BE2C (cell line): ENCODE measurements at regions not wholly inside any gene's neighbourhood (a gene's known extent, or its start where the extent isn't known, plus 50 kb on each side); places are given as distances from the start of the nearest gene placed in this dataset.

Source experiments
- DNase-seq: peaks from one replicate; pipeline ENCODE4 v3.0.0-alpha.2; 2020
- H3K27me3 ChIP-seq: fragments of 250-450 bp; sonication (Bioruptor Pico); 2 replicates; pipeline ENCODE4 v1.5.1; 2020; ENCODE audit warnings: mild to moderate bottlenecking
- H3K36me3 ChIP-seq: fragments of 250-450 bp; sonication (Bioruptor Pico); 2 replicates; pipeline ENCODE4 v1.5.1; 2020; ENCODE audit warnings: mild to moderate bottlenecking
- H3K4me1 ChIP-seq: fragments of 250-450 bp; sonication (Bioruptor Pico); 2 replicates; pipeline ENCODE4 v1.5.1; 2020
- H3K4me3 ChIP-seq: 2 replicates; pipeline ENCODE4 v1.5.1; 2011; ENCODE audit warnings: low read depth, low read length
- H3K9me3 ChIP-seq: fragments of 250-450 bp; sonication (Bioruptor Pico); 2 replicates; pipeline ENCODE4 v1.5.1; 2020
- TF ChIP-seq, protein P1 (sequence below): IDR thresholded peaks from 2 replicates; pipeline ENCODE4 v1.5.1; 2012; ENCODE audit warnings: mild to moderate bottlenecking, low read depth, low read length

- H3K4me1 ChIP-seq, result no peaks in the 10 kb centered on the region
- H3K27me3 ChIP-seq, result no peaks in the 10 kb centered on the region
- H3K9me3 ChIP-seq, result no peaks in the 10 kb centered on the region
- TF ChIP-seq, protein P1, sequence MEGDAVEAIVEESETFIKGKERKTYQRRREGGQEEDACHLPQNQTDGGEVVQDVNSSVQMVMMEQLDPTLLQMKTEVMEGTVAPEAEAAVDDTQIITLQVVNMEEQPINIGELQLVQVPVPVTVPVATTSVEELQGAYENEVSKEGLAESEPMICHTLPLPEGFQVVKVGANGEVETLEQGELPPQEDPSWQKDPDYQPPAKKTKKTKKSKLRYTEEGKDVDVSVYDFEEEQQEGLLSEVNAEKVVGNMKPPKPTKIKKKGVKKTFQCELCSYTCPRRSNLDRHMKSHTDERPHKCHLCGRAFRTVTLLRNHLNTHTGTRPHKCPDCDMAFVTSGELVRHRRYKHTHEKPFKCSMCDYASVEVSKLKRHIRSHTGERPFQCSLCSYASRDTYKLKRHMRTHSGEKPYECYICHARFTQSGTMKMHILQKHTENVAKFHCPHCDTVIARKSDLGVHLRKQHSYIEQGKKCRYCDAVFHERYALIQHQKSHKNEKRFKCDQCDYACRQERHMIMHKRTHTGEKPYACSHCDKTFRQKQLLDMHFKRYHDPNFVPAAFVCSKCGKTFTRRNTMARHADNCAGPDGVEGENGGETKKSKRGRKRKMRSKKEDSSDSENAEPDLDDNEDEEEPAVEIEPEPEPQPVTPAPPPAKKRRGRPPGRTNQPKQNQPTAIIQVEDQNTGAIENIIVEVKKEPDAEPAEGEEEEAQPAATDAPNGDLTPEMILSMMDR, result no peak
- no peaks in the 10 kb centered on the region for H3K36me3 ChIP-seq
- H3K4me3 ChIP-seq, result no peak overlapping the region
- no peak for DNase-seq
Measured at GRCh38 chr16:6861135-6861814, 471.4 kb upstream of the RBFOX1 start.

GRCh38 chr16:6857575-6857974, 475.1 kb upstream of the RBFOX1 start:
- no peak for DNase-seq
- no peaks in the 10 kb centered on the region for H3K27me3 ChIP-seq
- H3K9me3 ChIP-seq, result no peaks in the 10 kb centered on the region
- H3K4me1 ChIP-seq, result no peaks in the 10 kb centered on the region
- H3K36me3 ChIP-seq, result no peaks in the 10 kb centered on the region
- H3K4me3 ChIP-seq, result no peak overlapping the region
- TF ChIP-seq, protein P1, result no peak

DNA sequence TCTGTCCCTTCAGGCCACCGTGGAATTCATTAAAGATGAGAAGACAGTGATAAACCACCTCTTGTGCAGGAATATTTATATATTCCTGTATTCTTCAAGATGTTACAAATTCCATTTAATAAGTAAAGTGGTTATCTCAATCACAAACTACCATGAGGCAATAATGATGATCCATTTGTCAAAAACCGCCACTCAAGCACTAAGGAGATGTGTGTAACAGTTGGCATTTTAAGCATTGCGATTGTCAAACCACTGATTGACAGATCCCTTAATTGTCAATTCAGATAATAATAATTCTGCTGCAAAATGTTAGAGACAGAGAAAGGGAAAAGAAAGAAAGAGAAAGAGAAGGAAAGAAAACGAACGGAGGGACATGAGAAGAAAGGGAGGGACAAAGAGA, 476.1 kb upstream of the RBFOX1 start:
- H3K36me3 ChIP-seq, result no peaks in the 10 kb centered on the region
- H3K9me3 ChIP-seq, result no peaks in the 10 kb centered on the region
- TF ChIP-seq, protein P1, result no peak
- H3K4me1 ChIP-seq, result no peaks in the 10 kb centered on the region
- no peak overlapping the region for H3K4me3 ChIP-seq
- DNase-seq, result no peak
- H3K27me3 ChIP-seq, result no peaks in the 10 kb centered on the region

DNA sequence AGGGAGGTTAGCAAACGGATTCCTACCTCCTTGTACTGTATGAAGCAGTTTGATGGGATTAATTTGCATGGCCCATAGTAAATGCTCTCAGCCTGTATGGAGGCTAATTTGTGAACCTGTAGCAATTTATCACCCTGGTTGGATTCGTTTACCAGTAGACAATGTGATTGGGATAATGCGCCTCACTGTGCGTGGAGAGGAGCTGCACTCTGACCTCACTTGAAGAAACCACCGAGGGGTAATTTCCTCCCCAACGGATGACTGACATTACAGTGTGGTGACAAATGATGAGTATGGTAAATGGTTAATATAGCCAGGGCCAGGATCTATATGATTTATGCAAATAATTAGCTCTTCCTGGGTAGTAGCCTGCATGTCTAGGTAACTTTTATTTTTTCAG, 479.1 kb upstream of the RBFOX1 start:
- no peaks in the 10 kb centered on the region for H3K27me3 ChIP-seq

DNA sequence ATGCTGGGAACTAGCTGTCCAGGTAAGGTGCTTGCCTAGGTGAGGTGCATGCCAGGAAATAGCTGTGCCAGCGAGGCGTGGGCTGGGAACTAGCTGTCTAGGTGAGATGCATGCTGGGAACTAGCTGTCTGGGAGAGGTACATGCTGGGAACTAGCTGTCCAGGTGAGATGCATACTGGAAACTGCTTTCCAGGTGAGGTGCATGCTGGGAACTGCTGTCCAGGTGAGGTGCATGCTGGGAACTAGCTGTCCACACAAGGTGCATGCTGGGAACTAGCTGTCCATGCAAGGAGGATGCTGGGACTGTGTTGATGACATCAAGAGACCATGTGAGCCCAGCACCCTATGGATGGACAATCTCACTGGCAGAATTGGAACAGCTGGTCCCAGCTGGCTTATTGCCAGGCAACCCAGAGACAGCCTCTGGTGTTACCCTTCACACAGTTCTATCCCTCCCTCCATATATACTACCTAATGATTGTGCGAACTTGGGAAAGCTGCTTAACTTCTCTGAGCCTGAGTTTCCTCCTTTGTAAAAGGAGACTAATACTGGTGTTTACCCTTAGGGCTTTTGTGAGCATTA, 479.9 kb upstream of the RBFOX1 start:
- no peak overlapping the region for H3K4me3 ChIP-seq

More for the DNA sequence above, 479.1 kb upstream of the RBFOX1 start:
- Histone ChIP-seq H3K9me3 (no peaks in the 10 kb centered on the region), H3K4me1 (no peaks in the 10 kb centered on the region), H3K4me3 (no peak overlapping the region), H3K36me3 (no peaks in the 10 kb centered on the region)
- TF ChIP-seq, protein P1, result no peak
- DNase-seq, result no peak

GRCh38 chr16:6846452-6846851, 486.2 kb upstream of the RBFOX1 start:
- TF ChIP-seq, protein P1, result no peak
- no peaks in the 10 kb centered on the region for H3K4me1 ChIP-seq

More for the DNA sequence above, 479.9 kb upstream of the RBFOX1 start:
- Histone ChIP-seq H3K4me1 (no peaks in the 10 kb centered on the region), H3K27me3 (no peaks in the 10 kb centered on the region), H3K36me3 (no peaks in the 10 kb centered on the region), H3K9me3 (no peaks in the 10 kb centered on the region)
- DNase-seq, result no peak
- TF ChIP-seq, protein P1, result no peak

More at GRCh38 chr16:6846452-6846851, 486.2 kb upstream of the RBFOX1 start:
- no peaks in the 10 kb centered on the region for H3K27me3 ChIP-seq
- H3K9me3 ChIP-seq, result no peaks in the 10 kb centered on the region
- no peaks in the 10 kb centered on the region for H3K36me3 ChIP-seq
- DNase-seq, result no peak
- H3K4me3 ChIP-seq, result no peak overlapping the region
